DMS153 treated with DMSO at 0.1 percent for 48 hours (cell line): ENCODE measurements at regions not wholly inside any gene's neighbourhood (a gene's known extent, or its start where the extent isn't known, plus 50 kb on each side); places are given as distances from the start of the nearest gene placed in this dataset.
"Not testable (repeated sequence)": the region's sequence is repeated elsewhere in the genome, so short reads cannot be mapped to it uniquely, and the experiment has no call there.

ENCODE experiments used
- DNase-seq: peaks from one replicate; lab custom pipeline; 2025; ENCODE audit not compliant: unreplicated experiment; lab: John Stamatoyannopoulos, UW

GRCh38 chr7:17396692-17397091, 98.2 kb downstream of the AHR start:
- DNase-seq: no peak

GRCh38 chr7:17401791-17402627, 103.6 kb downstream of the AHR start:
- DNase-seq: no peak

GRCh38 chr7:17402628-17403278, 104.3 kb downstream of the AHR start:
- no peak for DNase-seq

- DNase-seq: no peak
Observed at GRCh38 chr7:17404006-17404405, 105.6 kb downstream of the AHR start.

GRCh38 chr7:17405786-17406185, 107.3 kb downstream of the AHR start:
- no peak for DNase-seq

GRCh38 chr7:17406738-17407137, 108.3 kb downstream of the AHR start:
- DNase-seq: no peak

GRCh38 chr7:17407229-17407628, 108.8 kb downstream of the AHR start:
- no peak for DNase-seq

- DNase-seq: no peak
Observed at GRCh38 chr7:17408245-17408903, 109.9 kb downstream of the AHR start.

GRCh38 chr7:17408904-17409290, 110.4 kb downstream of the AHR start:
- DNase-seq: no peak

GRCh38 chr7:17411922-17412321, 113.5 kb downstream of the AHR start:
- no peak for DNase-seq

- DNase-seq: no peak
Observed at GRCh38 chr7:17412883-17413282, 114.4 kb downstream of the AHR start.

GRCh38 chr7:17415955-17416354, 117.5 kb downstream of the AHR start:
- no peak for DNase-seq

GRCh38 chr7:17420308-17421015, 122.0 kb downstream of the AHR start:
- DNase-seq: not testable (repeated sequence)

GRCh38 chr7:17421941-17422340, 123.5 kb downstream of the AHR start:
- no peak for DNase-seq

GRCh38 chr7:17422966-17423365, 124.5 kb downstream of the AHR start:
- no peak for DNase-seq

GRCh38 chr7:17427924-17428323, 129.5 kb downstream of the AHR start:
- DNase-seq: no peak

GRCh38 chr7:17429579-17429978, 131.1 kb downstream of the AHR start:
- no peak for DNase-seq

GRCh38 chr7:17432793-17433192, 134.3 kb downstream of the AHR start:
- no peak for DNase-seq

GRCh38 chr7:17434191-17434590, 135.7 kb downstream of the AHR start:
- no peak for DNase-seq

- DNase-seq: no peak
Observed at GRCh38 chr7:17434841-17435692, 136.6 kb downstream of the AHR start.

- no peak for DNase-seq
Observed at GRCh38 chr7:17436126-17436525, 137.7 kb downstream of the AHR start.
